H9 (cell line): ENCODE measurements at regions not wholly inside any gene's neighbourhood (a gene's known extent, or its start where the extent isn't known, plus 50 kb on each side); places are given as distances from the start of the nearest gene placed in this dataset.

ENCODE experiments used
- DNase-seq: peaks from one replicate; pipeline ENCODE4 v3.0.0-alpha.2; 2017
- H2AFZ ChIP-seq: one replicate; pipeline ENCODE4 v1.6.1; 2013; ENCODE audit warnings: mild to moderate bottlenecking, low read length, control low read depth, moderate library complexity
- H2AK5ac ChIP-seq: 2 replicates; pipeline ENCODE4 v1.6.1; 2013; ENCODE audit warnings: low read length, control low read depth, mixed read lengths; ENCODE audit not compliant: insufficient read length
- H2BK120ac ChIP-seq: one replicate; pipeline ENCODE4 v1.6.1; 2013; ENCODE audit warnings: low read depth, mild to moderate bottlenecking, low read length, control low read depth, inconsistent platforms; ENCODE audit not compliant: poor library complexity, severe bottlenecking
- H2BK12ac ChIP-seq: 2 replicates; pipeline ENCODE4 v1.6.1; 2013; ENCODE audit warnings: low read length, control low read depth, mixed read lengths, low read depth; ENCODE audit not compliant: insufficient read length
- H2BK15ac ChIP-seq: 2 replicates; pipeline ENCODE4 v1.6.1; 2013; ENCODE audit warnings: low read depth, low read length, control low read depth
- H2BK20ac ChIP-seq: one replicate; pipeline ENCODE4 v1.6.1; 2013; ENCODE audit warnings: low read depth, mild to moderate bottlenecking, low read length, control low read depth, inconsistent platforms; ENCODE audit not compliant: poor library complexity, severe bottlenecking
- H2BK5ac ChIP-seq: 2 replicates; pipeline ENCODE4 v1.6.1; 2013; ENCODE audit warnings: low read length, control low read depth, mixed read lengths; ENCODE audit not compliant: insufficient read length
- H3K14ac ChIP-seq: 2 replicates; pipeline ENCODE4 v1.6.1; 2013; ENCODE audit warnings: low read length, control low read depth; ENCODE audit not compliant: insufficient read depth
- H3K18ac ChIP-seq: 2 replicates; pipeline ENCODE4 v1.6.1; 2013; ENCODE audit warnings: low read depth, mild to moderate bottlenecking, mixed read lengths, low read length, control low read depth; ENCODE audit not compliant: insufficient read length
- H3K23ac ChIP-seq: 2 replicates; pipeline ENCODE4 v1.6.1; 2013; ENCODE audit warnings: low read length, control low read depth, mixed read lengths, low read depth; ENCODE audit not compliant: insufficient read length
- H3K23me2 ChIP-seq: 2 replicates; pipeline ENCODE4 v1.6.1; 2013; ENCODE audit warnings: low read depth, mild to moderate bottlenecking, mixed read lengths, low read length, control low read depth; ENCODE audit not compliant: insufficient read length, poor library complexity, severe bottlenecking
- H3K27ac ChIP-seq: 2 replicates; pipeline ENCODE4 v1.5.1; 2013; ENCODE audit warnings: low read length, control low read depth, mixed read lengths, low read depth; ENCODE audit not compliant: insufficient read length
- H3K27me3 ChIP-seq: 2 replicates; pipeline ENCODE4 v1.6.1; 2013; ENCODE audit warnings: low read length, control low read depth, inconsistent platforms; ENCODE audit not compliant: insufficient read depth
- H3K4ac ChIP-seq: 2 replicates; pipeline ENCODE4 v1.6.1; 2013; ENCODE audit warnings: low read depth, mild to moderate bottlenecking, control low read depth, inconsistent platforms, low read length, moderate library complexity
- H3K4me1 ChIP-seq: 2 replicates; pipeline ENCODE4 v1.6.1; 2013; ENCODE audit warnings: low read length, control low read depth, inconsistent platforms; ENCODE audit not compliant: insufficient read depth
- H3K4me2 ChIP-seq: 2 replicates; pipeline ENCODE4 v1.6.1; 2013; ENCODE audit warnings: low read length, control low read depth, mixed read lengths; ENCODE audit not compliant: insufficient read length, insufficient read depth
- H3K56ac ChIP-seq: 2 replicates; pipeline ENCODE4 v1.6.1; 2013; ENCODE audit warnings: low read depth, mild to moderate bottlenecking, mixed read lengths, low read length, control low read depth; ENCODE audit not compliant: insufficient read length
- H3K79me1 ChIP-seq: 2 replicates; pipeline ENCODE4 v1.6.1; 2013; ENCODE audit warnings: low read depth, mild to moderate bottlenecking, moderate library complexity, low read length, control low read depth, inconsistent platforms; ENCODE audit not compliant: insufficient read depth, poor library complexity, severe bottlenecking
- H3K79me2 ChIP-seq: 2 replicates; pipeline ENCODE4 v1.6.1; 2013; ENCODE audit warnings: low read length, control low read depth, inconsistent platforms; ENCODE audit not compliant: insufficient read depth
- H3K9ac ChIP-seq: 2 replicates; pipeline ENCODE4 v1.6.1; 2013; ENCODE audit warnings: low read length, control low read depth, mixed read lengths; ENCODE audit not compliant: insufficient read length; ENCODE audit errors: extremely low read depth
- H3K9me3 ChIP-seq: one replicate; pipeline ENCODE4 v1.6.1; 2013; ENCODE audit warnings: low read depth, low read length, inconsistent platforms; ENCODE audit not compliant: control insufficient read depth
- H3T11ph ChIP-seq: one replicate; pipeline ENCODE4 v1.6.1; 2013; ENCODE audit warnings: mild to moderate bottlenecking, low read length, control low read depth, inconsistent platforms
- H4K20me1 ChIP-seq: one replicate; pipeline ENCODE4 v1.6.1; 2013; ENCODE audit not compliant: control insufficient read depth, insufficient read length, insufficient read depth
- H4K5ac ChIP-seq: 2 replicates; pipeline ENCODE4 v1.6.1; 2013; ENCODE audit warnings: low read depth, mild to moderate bottlenecking, mixed read lengths, low read length, control low read depth; ENCODE audit not compliant: insufficient read length
- H4K8ac ChIP-seq: replicated peaks from 2 replicates; pipeline ENCODE4 v1.6.1; 2013; ENCODE audit warnings: low read length, control low read depth, mixed read lengths, low read depth; ENCODE audit not compliant: insufficient read length
- H4K91ac ChIP-seq: 2 replicates; pipeline ENCODE4 v1.6.1; 2013; ENCODE audit warnings: low read depth, mild to moderate bottlenecking, moderate library complexity, mixed read lengths, low read length, control low read depth; ENCODE audit not compliant: insufficient read length
- H3K27ac Mint-ChIP-seq, 3 experiments: 2 replicates in 2 of 3; 3 replicates in 1 of 3; pipeline ENCODE4 v1.8.0; 2020 to 2021; ENCODE audit warnings: mixed read lengths in 3 of 3, mild to moderate bottlenecking in 1 of 3, moderate library complexity in 1 of 3
- H3K27me3 Mint-ChIP-seq: 2 replicates; pipeline ENCODE4 v1.8.0; 2021; ENCODE audit warnings: low read depth, mild to moderate bottlenecking, moderate library complexity, mixed read lengths
- H3K36me3 Mint-ChIP-seq, 3 experiments: 2 replicates in 2 of 3; 3 replicates in 1 of 3; pipeline ENCODE4 v1.8.0; 2020 to 2021; ENCODE audit warnings: low read depth in 3 of 3, mixed read lengths in 3 of 3; ENCODE audit not compliant: insufficient read depth in 1 of 3
- H3K4me1 Mint-ChIP-seq, 2 experiments: 2 replicates each; pipeline ENCODE4 v1.8.0; 2020; ENCODE audit warnings: mixed read lengths in 2 of 2
- H3K4me3 Mint-ChIP-seq, 2 experiments: 2 replicates in 1 of 2; 3 replicates in 1 of 2; pipeline ENCODE4 v1.8.0; 2020 to 2021; ENCODE audit warnings: mild to moderate bottlenecking in 2 of 2, mixed read lengths in 2 of 2, moderate library complexity in 1 of 2
- H3K9me3 Mint-ChIP-seq, 2 experiments: 2 replicates in 1 of 2; 3 replicates in 1 of 2; pipeline ENCODE4 v1.8.0; 2020; ENCODE audit warnings: mild to moderate bottlenecking in 2 of 2, mixed read lengths in 2 of 2, moderate library complexity in 1 of 2
- WGBS: extraction: QIAGEN DNeasy Blood & Tissue Kit; methylation state at CpG from one replicate; pipeline ENCODE4 v1.1.7; 2013; ENCODE audit warnings: missing lambda C conversion rate, low lambda C conversion rate, mixed read lengths; ENCODE audit not compliant: insufficient read length; ENCODE audit errors: extremely low coverage; 5-methylcytosine and 5-hydroxymethylcytosine counted together
- TF ChIP-seq, protein P1 (sequence below): fragments of 200-600 bp; sonication (generic); conservative IDR thresholded peaks from 3 replicates; pipeline ENCODE4 v1.8.0; 2021; ENCODE audit warnings: antibody characterized with exemption, mild to moderate bottlenecking

DNA sequence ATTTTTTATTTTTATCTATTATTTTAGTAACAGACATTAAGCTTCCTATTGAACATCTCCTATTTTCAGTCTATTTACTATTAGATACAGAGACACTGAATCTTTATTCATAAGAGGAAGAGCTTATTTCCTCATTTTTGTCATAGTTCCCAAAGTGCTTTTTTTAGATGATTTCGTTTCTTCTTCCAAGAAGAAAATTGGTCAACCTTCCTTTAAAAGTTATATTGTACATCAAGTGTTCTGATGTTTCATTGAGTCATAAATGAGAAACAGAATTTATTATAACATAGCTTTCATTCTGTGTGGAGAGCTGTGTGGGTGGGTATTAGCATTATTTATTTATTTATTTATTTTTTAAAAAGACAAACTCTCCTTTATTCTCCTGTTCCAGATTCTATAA lies 50.6 kb upstream of the BACH1 start:
- Histone ChIP-seq H3K27me3 (no peaks in the 10 kb centered on the region), H2BK15ac (no peak overlapping the region), H4K20me1 (no peaks in the 10 kb centered on the region), H3K4me2 (no peak overlapping the region), H3K9me3 (no peaks in the 10 kb centered on the region), H2BK12ac (no peak overlapping the region), H4K8ac (no peak overlapping the region), H3K18ac (no peak overlapping the region), H3K79me1 (no peaks in the 10 kb centered on the region), H2AK5ac (no peak overlapping the region), H2BK120ac (no peak overlapping the region), H2BK20ac (no peak overlapping the region), H3K23me2 (no peaks in the 10 kb centered on the region), H4K91ac (no peak overlapping the region), H3K4ac (no peak overlapping the region), H3T11ph (no peak overlapping the region), H4K5ac (no peak overlapping the region), H3K9ac (no peak overlapping the region), H3K4me1 (no peaks in the 10 kb centered on the region), H2BK5ac (no peak overlapping the region), H3K79me2 (no peaks in the 10 kb centered on the region), H3K56ac (no peak overlapping the region), H3K27ac (no peak overlapping the region), H3K14ac (no peak overlapping the region), H3K23ac (no peak overlapping the region), H2AFZ (no peak overlapping the region)
- no peak overlapping the region for H3K4me3 Mint-ChIP-seq
- H3K9me3 Mint-ChIP-seq: peaks cover 11 to 14% of the 10 kb centered on the region in 2 experiments
- TF ChIP-seq, protein P1, sequence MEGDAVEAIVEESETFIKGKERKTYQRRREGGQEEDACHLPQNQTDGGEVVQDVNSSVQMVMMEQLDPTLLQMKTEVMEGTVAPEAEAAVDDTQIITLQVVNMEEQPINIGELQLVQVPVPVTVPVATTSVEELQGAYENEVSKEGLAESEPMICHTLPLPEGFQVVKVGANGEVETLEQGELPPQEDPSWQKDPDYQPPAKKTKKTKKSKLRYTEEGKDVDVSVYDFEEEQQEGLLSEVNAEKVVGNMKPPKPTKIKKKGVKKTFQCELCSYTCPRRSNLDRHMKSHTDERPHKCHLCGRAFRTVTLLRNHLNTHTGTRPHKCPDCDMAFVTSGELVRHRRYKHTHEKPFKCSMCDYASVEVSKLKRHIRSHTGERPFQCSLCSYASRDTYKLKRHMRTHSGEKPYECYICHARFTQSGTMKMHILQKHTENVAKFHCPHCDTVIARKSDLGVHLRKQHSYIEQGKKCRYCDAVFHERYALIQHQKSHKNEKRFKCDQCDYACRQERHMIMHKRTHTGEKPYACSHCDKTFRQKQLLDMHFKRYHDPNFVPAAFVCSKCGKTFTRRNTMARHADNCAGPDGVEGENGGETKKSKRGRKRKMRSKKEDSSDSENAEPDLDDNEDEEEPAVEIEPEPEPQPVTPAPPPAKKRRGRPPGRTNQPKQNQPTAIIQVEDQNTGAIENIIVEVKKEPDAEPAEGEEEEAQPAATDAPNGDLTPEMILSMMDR: no peak
- H3K36me3 Mint-ChIP-seq: peaks cover 2 to 6% (median 3%) of the 10 kb centered on the region in 3 experiments; a peak in 5 of 7 replicates
- H3K27ac Mint-ChIP-seq: no peak overlapping the region
- no CpG with 5 or more reads among the region's 1 CpG for WGBS
- DNase-seq: no peak
- no peaks in the 10 kb centered on the region for H3K27me3 Mint-ChIP-seq
- no peaks in the 10 kb centered on the region for H3K4me1 Mint-ChIP-seq
